Sigmoid colon (tissue), 6 donors: ENCODE measurements at regions not wholly inside any gene's neighbourhood (a gene's known extent, or its start where the extent isn't known, plus 50 kb on each side); places are given as distances from the start of the nearest gene placed in this dataset.

Experiments
- DNase-seq: peaks from one replicate; pipeline ENCODE4 v3.0.0-alpha.2; 2019
- H3K27ac ChIP-seq, 4 donors: fragments of 200-600 bp; sonication (generic); one replicate each; pipeline ENCODE4 v1.5.1; 2016 to 2019; ENCODE audit warnings: mild to moderate bottlenecking in 1 of 4
- H3K27me3 ChIP-seq, 3 donors: fragments of 200-600 bp; sonication (generic); one replicate each; pipeline ENCODE4 v1.5.1; 2019; ENCODE audit warnings: mild to moderate bottlenecking in 1 of 3
- H3K36me3 ChIP-seq, 4 donors: fragments of 200-600 bp; sonication (generic); one replicate each; pipeline ENCODE4 v1.5.1; 2016 to 2019
- H3K4me1 ChIP-seq, 4 donors: fragments of 200-600 bp; sonication (generic); one replicate each; pipeline ENCODE4 v1.5.1; 2017 to 2019
- H3K4me3 ChIP-seq, 4 donors: fragments of 200-600 bp; sonication (generic); one replicate each; pipeline ENCODE4 v1.5.1; 2017 to 2019; ENCODE audit warnings: mild to moderate bottlenecking in 2 of 4, moderate library complexity in 1 of 4
- H3K9me3 ChIP-seq, 4 donors: fragments of 200-600 bp in 3 of 4; sonication (generic) in 3 of 4; one replicate each; pipeline versions ENCODE4 v1.5.1 to v1.6.1; 2013 to 2019
- EP300 ChIP-seq, 4 donors: sonication (generic); formaldehyde crosslinking; IDR thresholded peaks; one replicate each; pipeline ENCODE4 v1.6.1; 2017; ENCODE audit warnings: antibody characterized with exemption in 4 of 4
- POLR2A ChIP-seq, 2 donors: fragments of 450-650 bp; IDR thresholded peaks; one replicate each; pipeline ENCODE4 v1.6.1; 2016; ENCODE audit warnings: antibody characterized with exemption in 2 of 2, mild to moderate bottlenecking in 2 of 2, moderate library complexity in 2 of 2
- POLR2AphosphoS5 ChIP-seq, 4 donors: sonication (generic); formaldehyde crosslinking; IDR thresholded peaks; one replicate each; pipeline ENCODE4 v1.6.1; 2017; ENCODE audit warnings: antibody characterized with exemption in 4 of 4
- WGBS, 2 donors: extraction: QIAGEN DNeasy Blood & Tissue Kit; methylation state at CpG; one replicate each; pipeline ENCODE4 v1.1.7; 2013; 5-methylcytosine and 5-hydroxymethylcytosine counted together
- intact Hi-C: fragments of 100-400 bp; cut with DNase I; formaldehyde crosslinking; loops from one replicate; pipeline ENCODE4 v1.15.1; 2023
- TF ChIP-seq, protein P1 (sequence below), 4 experiments: fragments of 450-650 bp in 3 of 4; fragments of 200-600 bp in 1 of 4; IDR thresholded peaks; one replicate each; pipeline ENCODE4 v1.5.1; 2016 to 2019; ENCODE audit warnings: antibody characterized with exemption in 4 of 4, mild to moderate bottlenecking in 3 of 4, moderate library complexity in 2 of 4
- donor health status: healthy with polysubstance abuse.
- donor health status: healthy.

GRCh38 chr9:75505654-75506053, 384.8 kb upstream of the PCSK5 start:
- TF ChIP-seq POLR2A (IDR thresholded peaks at IDR 0.05): no peak
- TF ChIP-seq, protein P1, sequence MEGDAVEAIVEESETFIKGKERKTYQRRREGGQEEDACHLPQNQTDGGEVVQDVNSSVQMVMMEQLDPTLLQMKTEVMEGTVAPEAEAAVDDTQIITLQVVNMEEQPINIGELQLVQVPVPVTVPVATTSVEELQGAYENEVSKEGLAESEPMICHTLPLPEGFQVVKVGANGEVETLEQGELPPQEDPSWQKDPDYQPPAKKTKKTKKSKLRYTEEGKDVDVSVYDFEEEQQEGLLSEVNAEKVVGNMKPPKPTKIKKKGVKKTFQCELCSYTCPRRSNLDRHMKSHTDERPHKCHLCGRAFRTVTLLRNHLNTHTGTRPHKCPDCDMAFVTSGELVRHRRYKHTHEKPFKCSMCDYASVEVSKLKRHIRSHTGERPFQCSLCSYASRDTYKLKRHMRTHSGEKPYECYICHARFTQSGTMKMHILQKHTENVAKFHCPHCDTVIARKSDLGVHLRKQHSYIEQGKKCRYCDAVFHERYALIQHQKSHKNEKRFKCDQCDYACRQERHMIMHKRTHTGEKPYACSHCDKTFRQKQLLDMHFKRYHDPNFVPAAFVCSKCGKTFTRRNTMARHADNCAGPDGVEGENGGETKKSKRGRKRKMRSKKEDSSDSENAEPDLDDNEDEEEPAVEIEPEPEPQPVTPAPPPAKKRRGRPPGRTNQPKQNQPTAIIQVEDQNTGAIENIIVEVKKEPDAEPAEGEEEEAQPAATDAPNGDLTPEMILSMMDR (IDR thresholded peaks at IDR 0.05): no peak
- no peak for TF ChIP-seq EP300 (IDR thresholded peaks at IDR 0.05)
- TF ChIP-seq POLR2AphosphoS5 (IDR thresholded peaks at IDR 0.05): no peak
- H3K27ac ChIP-seq: no peak overlapping the region

GRCh38 chr9:75529463-75529862, 361.0 kb upstream of the PCSK5 start:
- Histone ChIP-seq H3K9me3 (no peaks in the 10 kb centered on the region), H3K27ac (no peak overlapping the region), H3K27me3 (no peaks in the 10 kb centered on the region), H3K4me1 (no peaks in the 10 kb centered on the region), H3K36me3 (no peaks in the 10 kb centered on the region), H3K4me3 (no peak overlapping the region)
- no peak for TF ChIP-seq POLR2A (IDR thresholded peaks at IDR 0.05)
- TF ChIP-seq EP300 (IDR thresholded peaks at IDR 0.05): no peak
- TF ChIP-seq POLR2AphosphoS5 (IDR thresholded peaks at IDR 0.05): no peak
- TF ChIP-seq, protein P1 (IDR thresholded peaks at IDR 0.05): no peak
- DNase-seq: no peak
- intact Hi-C loops: no loop called here

More at GRCh38 chr9:75505654-75506053, 384.8 kb upstream of the PCSK5 start:
- H3K27me3 ChIP-seq: no peaks in the 10 kb centered on the region
- H3K4me1 ChIP-seq: no peaks in the 10 kb centered on the region
- DNase-seq: no peak
- H3K4me3 ChIP-seq: no peak overlapping the region
- no peaks in the 10 kb centered on the region for H3K36me3 ChIP-seq
- no peaks in the 10 kb centered on the region for H3K9me3 ChIP-seq
- intact Hi-C loops: no loop called here

- intact Hi-C loops: no loop called here
- WGBS, 2 donors: 89% methylated on average over 2 of the region's 2 CpGs
- Histone ChIP-seq H3K9me3 (no peaks in the 10 kb centered on the region), H3K27me3 (no peaks in the 10 kb centered on the region), H3K4me3 (no peak overlapping the region), H3K27ac (no peak overlapping the region), H3K36me3 (no peaks in the 10 kb centered on the region), H3K4me1 (no peaks in the 10 kb centered on the region)
- TF ChIP-seq EP300 (IDR thresholded peaks at IDR 0.05) (no peak), POLR2AphosphoS5 (IDR thresholded peaks at IDR 0.05) (no peak), POLR2A (IDR thresholded peaks at IDR 0.05) (no peak)
- TF ChIP-seq, protein P1 (IDR thresholded peaks at IDR 0.05): no peak
- no peak for DNase-seq
Measured at GRCh38 chr9:75531588-75531987, 358.9 kb upstream of the PCSK5 start.

DNA sequence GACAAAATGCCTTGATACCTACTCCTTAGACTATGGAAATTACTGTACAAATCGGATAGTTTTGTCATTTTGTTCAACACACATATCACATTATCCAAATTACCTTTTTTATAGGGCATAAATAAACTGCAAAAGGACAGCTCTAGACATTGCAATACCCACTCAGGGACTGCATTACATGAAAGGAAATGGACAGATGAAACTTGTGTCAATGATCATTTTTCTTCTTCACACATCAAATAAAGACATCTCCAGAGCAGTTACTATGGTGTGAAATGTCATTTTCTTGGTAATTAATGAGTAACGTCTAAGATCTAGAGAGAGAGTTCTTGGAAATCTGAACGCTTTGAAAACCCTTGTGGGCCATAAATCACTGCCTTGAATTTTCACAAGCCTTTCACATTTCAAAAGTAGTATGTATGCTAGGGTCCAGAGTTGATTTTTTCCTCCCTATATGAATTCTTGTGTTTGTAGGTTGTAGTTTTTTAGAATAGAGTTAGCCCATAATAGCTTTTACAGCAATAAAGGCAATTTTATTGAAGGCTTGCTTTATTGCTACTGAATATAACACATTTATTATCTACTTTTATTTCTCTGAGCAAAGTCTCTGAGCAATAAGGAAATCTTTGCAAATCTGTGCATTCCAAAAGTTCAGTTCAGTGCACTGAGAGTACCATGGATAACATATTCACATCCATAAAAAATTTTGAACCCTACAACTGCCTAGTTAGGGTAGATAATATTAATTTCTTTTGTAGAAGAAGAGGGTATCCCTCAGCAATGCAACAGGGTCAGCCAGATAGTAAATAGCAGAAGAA, 358.0 kb upstream of the PCSK5 start:
- 7 to 31% methylated on average over 3 of the region's 3 CpGs for WGBS, 2 donors
- no peak for DNase-seq
- H3K4me3 ChIP-seq: no peak overlapping the region
- intact Hi-C loops: no loop called here
- no peaks in the 10 kb centered on the region for H3K27me3 ChIP-seq
- H3K27ac ChIP-seq: no peak overlapping the region
- H3K4me1 ChIP-seq: no peaks in the 10 kb centered on the region
- TF ChIP-seq POLR2AphosphoS5 (IDR thresholded peaks at IDR 0.05): no peak
- H3K36me3 ChIP-seq: no peaks in the 10 kb centered on the region
- H3K9me3 ChIP-seq: no peaks in the 10 kb centered on the region

DNA sequence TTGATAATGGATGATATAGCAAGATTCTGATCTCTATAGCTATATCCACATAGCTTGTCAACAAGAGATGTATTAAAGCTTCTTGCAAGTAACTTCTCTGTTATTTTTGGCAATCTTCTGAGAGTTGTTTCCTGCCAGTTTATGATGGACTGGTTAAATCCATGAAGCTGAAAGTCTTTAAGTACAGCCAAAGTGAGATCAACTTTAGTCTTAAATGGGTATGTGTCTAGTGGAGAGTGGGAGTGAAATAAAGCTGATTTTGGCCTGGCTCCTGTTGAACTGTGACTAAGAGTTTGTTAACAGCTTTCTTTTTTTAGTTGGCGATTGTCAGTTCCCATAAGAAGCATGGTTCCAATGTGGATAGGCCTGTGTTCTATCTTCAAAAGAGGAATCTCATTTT, 350.9 kb upstream of the PCSK5 start:
- H3K36me3 ChIP-seq: no peaks in the 10 kb centered on the region
- intact Hi-C loops: no loop called here
- no peaks in the 10 kb centered on the region for H3K27me3 ChIP-seq
- H3K4me3 ChIP-seq: no peak overlapping the region
- no peak overlapping the region for H3K27ac ChIP-seq
- no peak for DNase-seq
- no peaks in the 10 kb centered on the region for H3K4me1 ChIP-seq
- TF ChIP-seq, protein P1 (IDR thresholded peaks at IDR 0.05): no peak
- no peak for TF ChIP-seq POLR2AphosphoS5 (IDR thresholded peaks at IDR 0.05)
- H3K9me3 ChIP-seq: no peaks in the 10 kb centered on the region
- 71 to 85% methylated on average over 1 of the region's 1 CpG for WGBS, 2 donors
